Peyer's patch (tissue), 4 donors: ENCODE measurements at regions not wholly inside any gene's neighbourhood (a gene's known extent, or its start where the extent isn't known, plus 50 kb on each side); places are given as distances from the start of the nearest gene placed in this dataset.
"Not testable (repeated sequence)": the region's sequence is repeated elsewhere in the genome, so short reads cannot be mapped to it uniquely, and the experiment has no call there.

Experiments used
- DNase-seq, 3 donors: peaks; one replicate each; pipeline ENCODE4 v3.0.0-alpha.2; 2017 to 2019
- H3K27ac ChIP-seq, 4 donors: fragments of 200-600 bp; sonication (generic); one replicate each; pipeline ENCODE4 v1.5.1; 2016 to 2019
- H3K27me3 ChIP-seq, 2 donors: fragments of 200-600 bp; sonication (generic); one replicate each; pipeline ENCODE4 v1.5.1; 2019
- H3K36me3 ChIP-seq, 3 donors: fragments of 200-600 bp; sonication (generic); one replicate each; pipeline ENCODE4 v1.5.1; 2016 to 2019
- H3K4me1 ChIP-seq, 4 donors: fragments of 200-600 bp; sonication (generic); one replicate each; pipeline ENCODE4 v1.5.1; 2016 to 2019
- H3K4me3 ChIP-seq, 4 donors: fragments of 200-600 bp; sonication (generic); 1 replicate in 3 of 4; 2 replicates in 1 of 4; pipeline ENCODE4 v1.5.1; 2016 to 2019; ENCODE audit warnings: mild to moderate bottlenecking in 1 of 4
- H3K9me3 ChIP-seq, 4 donors: fragments of 200-600 bp; sonication (generic); one replicate each; pipeline ENCODE4 v1.5.1; 2016 to 2019; ENCODE audit warnings: mild to moderate bottlenecking in 1 of 4
- CTCF ChIP-seq, 6 experiments: fragments of 450-650 bp in 4 of 6; fragments of 200-600 bp in 2 of 6; sonication (generic) in 1 of 6; IDR thresholded peaks; one replicate each; pipeline ENCODE4 v1.5.1; 2017 to 2019; ENCODE audit warnings: antibody characterized with exemption in 6 of 6, mild to moderate bottlenecking in 3 of 6, moderate library complexity in 1 of 6
- POLR2A ChIP-seq, 2 donors: fragments of 450-650 bp; IDR thresholded peaks; one replicate each; pipeline ENCODE4 v1.5.1; 2017; ENCODE audit warnings: antibody characterized with exemption in 2 of 2, mild to moderate bottlenecking in 2 of 2, moderate library complexity in 2 of 2

DNA sequence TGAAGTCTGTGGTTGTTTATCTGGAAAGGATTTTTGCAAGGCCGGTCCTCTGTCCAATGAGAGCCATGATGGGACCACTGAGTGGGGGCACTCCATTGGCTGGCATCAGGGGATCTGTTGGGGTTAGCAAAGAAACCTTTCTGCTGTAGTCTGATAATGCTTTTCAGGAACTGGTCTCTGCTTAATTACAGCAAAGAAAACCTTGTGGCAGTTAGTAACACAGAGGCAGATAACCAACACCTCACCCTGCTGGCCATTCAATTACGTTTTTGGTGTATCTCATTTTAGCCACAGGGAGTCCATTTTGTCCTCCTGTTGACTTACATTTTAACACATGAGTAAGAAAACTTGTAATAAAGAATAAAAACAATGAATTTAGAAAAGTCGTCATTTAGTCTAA lies 629.3 kb upstream of the MDGA2 start:
- TF ChIP-seq CTCF (IDR thresholded peaks at IDR 0.05) = no peak
- TF ChIP-seq POLR2A (IDR thresholded peaks at IDR 0.05) = no peak
- H3K4me3 ChIP-seq = no peak overlapping the region
- H3K4me1 ChIP-seq = no peaks in the 10 kb centered on the region
- no peaks in the 10 kb centered on the region for H3K9me3 ChIP-seq
- H3K36me3 ChIP-seq = no peaks in the 10 kb centered on the region
- H3K27me3 ChIP-seq = no peaks in the 10 kb centered on the region
- H3K27ac ChIP-seq = no peak overlapping the region
- DNase-seq = no peak

- TF ChIP-seq CTCF (IDR thresholded peaks at IDR 0.05) (no peak), POLR2A (IDR thresholded peaks at IDR 0.05) (no peak)
- no peak overlapping the region for H3K4me3 ChIP-seq
- DNase-seq = no peak
- peaks cover 0 to 3% (median 0%) of the 10 kb centered on the region in 4 donors for H3K9me3 ChIP-seq
- no peaks in the 10 kb centered on the region for H3K27me3 ChIP-seq
- no peaks in the 10 kb centered on the region for H3K4me1 ChIP-seq
- no peak overlapping the region for H3K27ac ChIP-seq
- H3K36me3 ChIP-seq = no peaks in the 10 kb centered on the region
Observed at GRCh38 chr14:48289701-48290100, 614.3 kb upstream of the MDGA2 start.

- H3K27ac ChIP-seq, H3K4me3 ChIP-seq, H3K27me3 ChIP-seq, H3K4me1 ChIP-seq, H3K36me3 ChIP-seq, H3K9me3 ChIP-seq, DNase-seq: not testable (repeated sequence)
Observed at GRCh38 chr14:48285217-48285616, 609.8 kb upstream of the MDGA2 start.

DNA sequence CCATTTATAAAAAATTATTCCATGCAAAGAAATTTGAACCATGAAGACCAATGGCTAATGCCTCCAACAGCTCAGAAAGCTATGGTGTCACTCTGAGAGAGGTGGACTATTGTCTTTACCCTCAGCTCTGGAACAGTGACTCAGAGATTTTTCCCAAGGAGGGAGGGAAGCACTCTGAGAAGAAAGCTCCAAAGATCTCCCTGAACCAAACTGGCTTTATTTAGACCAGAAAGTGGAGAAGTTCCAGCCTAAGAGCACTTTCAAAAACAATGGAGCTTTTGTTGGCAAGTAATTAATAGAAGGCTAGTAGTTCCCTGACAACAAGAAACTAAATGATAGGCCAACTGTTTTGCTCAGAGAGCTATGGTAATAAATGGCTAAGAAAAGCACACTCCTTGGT lies 599.9 kb upstream of the MDGA2 start:
- Histone ChIP-seq H3K27ac (no peak overlapping the region), H3K4me3 (no peak overlapping the region), H3K36me3 (no peaks in the 10 kb centered on the region), H3K4me1 (no peaks in the 10 kb centered on the region), H3K27me3 (no peaks in the 10 kb centered on the region), H3K9me3 (no peaks in the 10 kb centered on the region)
- no peak for TF ChIP-seq CTCF (IDR thresholded peaks at IDR 0.05)
- no peak for DNase-seq

DNA sequence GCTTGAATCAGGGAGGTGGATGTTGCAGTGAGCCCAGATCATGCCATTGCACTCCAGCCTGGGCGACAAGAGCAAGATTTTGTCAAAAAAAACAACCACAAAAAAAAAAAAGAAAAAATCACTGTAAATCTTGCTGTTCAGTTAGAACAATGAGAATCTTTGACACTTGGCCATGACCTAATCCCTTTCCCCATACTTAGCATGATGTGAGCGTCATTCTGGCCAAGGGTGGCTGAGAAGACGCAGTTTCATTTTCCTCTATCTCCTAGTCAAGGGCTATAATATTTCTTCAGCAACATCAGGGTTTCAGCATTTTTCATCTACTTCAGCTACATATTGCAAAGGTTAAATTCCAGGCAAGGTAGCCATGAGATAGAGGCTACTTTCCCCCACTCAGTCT lies 599.4 kb upstream of the MDGA2 start:
- Histone ChIP-seq H3K36me3 (no peaks in the 10 kb centered on the region), H3K4me1 (no peaks in the 10 kb centered on the region), H3K4me3 (no peak overlapping the region), H3K27me3 (no peaks in the 10 kb centered on the region), H3K27ac (no peak overlapping the region), H3K9me3 (no peaks in the 10 kb centered on the region)
- DNase-seq = no peak
- TF ChIP-seq CTCF (IDR thresholded peaks at IDR 0.05) = no peak

DNA sequence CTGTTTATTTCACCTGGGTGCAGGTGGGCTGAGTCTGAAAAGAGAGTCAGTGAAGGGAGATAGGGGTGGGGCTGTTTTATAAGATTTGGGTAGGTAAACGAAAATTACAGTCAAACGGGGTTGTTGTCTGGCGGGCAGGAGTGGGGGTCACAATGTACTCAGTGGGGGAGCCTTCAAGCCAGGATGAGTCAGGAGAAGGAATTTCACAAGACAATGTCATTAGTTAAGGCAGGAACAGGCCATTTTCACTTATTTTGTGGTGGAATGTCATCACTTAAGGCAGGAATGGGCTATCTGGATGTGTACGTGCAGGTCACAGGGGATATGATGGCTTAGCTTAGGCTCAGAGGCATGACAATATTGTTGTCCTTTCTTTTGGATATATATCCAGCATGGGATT lies 592.5 kb upstream of the MDGA2 start:
- not testable (repeated sequence) for DNase-seq, H3K4me3 ChIP-seq, H3K27ac ChIP-seq, H3K36me3 ChIP-seq, H3K27me3 ChIP-seq, H3K9me3 ChIP-seq, H3K4me1 ChIP-seq

DNA sequence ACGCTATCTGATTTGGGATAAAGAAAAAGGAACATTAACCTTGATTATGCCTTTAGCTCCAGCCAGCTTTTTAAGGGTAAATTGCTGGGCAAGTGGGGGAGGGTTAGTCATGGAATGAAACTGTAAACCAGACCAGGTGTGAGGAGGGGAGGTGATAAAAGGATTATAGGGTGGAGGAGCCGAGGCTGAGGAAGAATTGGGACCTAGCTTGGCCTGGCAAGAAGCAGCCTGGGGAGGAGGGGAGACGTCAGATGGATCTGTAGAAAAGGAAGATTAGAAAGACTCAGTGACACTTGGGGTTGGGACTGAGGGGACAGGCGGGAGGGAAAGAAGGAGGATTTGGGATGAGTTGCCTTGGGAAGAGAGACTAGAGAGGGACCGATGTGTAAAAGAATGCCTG lies 590.8 kb upstream of the MDGA2 start:
- not testable (repeated sequence) for H3K4me1 ChIP-seq, H3K9me3 ChIP-seq, H3K4me3 ChIP-seq, H3K36me3 ChIP-seq, H3K27ac ChIP-seq, DNase-seq, H3K27me3 ChIP-seq
